Forelimb muscle (tissue), 1 donor: ENCODE measurements at regions not wholly inside any gene's neighbourhood (a gene's known extent, or its start where the extent isn't known, plus 50 kb on each side); places are given as distances from the start of the nearest gene placed in this dataset.

Experiments used
- DNase-seq: peaks from one replicate; pipeline ENCODE4 v3.0.0-alpha.2; 2013; ENCODE audit warnings: low read depth

- DNase-seq = no peak
These were observed 439.6 kb upstream of the REG3G start for GRCh38 chr2:78585871-78586270.

GRCh38 chr2:78586316-78586715 lies 439.2 kb upstream of the REG3G start:
- no peak for DNase-seq

- DNase-seq = no peak
These were observed 435.6 kb upstream of the REG3G start for GRCh38 chr2:78589871-78590270.

GRCh38 chr2:78592491-78592890 lies 433.0 kb upstream of the REG3G start:
- no peak for DNase-seq

- no peak for DNase-seq
These were observed 424.4 kb upstream of the REG3G start for GRCh38 chr2:78601113-78601512.

- no peak for DNase-seq
These were observed 422.6 kb upstream of the REG3G start for GRCh38 chr2:78602862-78603261.

- no peak for DNase-seq
These were observed 418.6 kb upstream of the REG3G start for GRCh38 chr2:78606895-78607294.

- DNase-seq = peak; percentile 53
These were observed 410.8 kb upstream of the REG3G start for GRCh38 chr2:78614726-78615125.

GRCh38 chr2:78615956-78616355 lies 409.5 kb upstream of the REG3G start:
- DNase-seq = no peak

- no peak for DNase-seq
These were observed 391.1 kb upstream of the REG3G start for GRCh38 chr2:78634425-78634824.

- no peak for DNase-seq
These were observed 380.6 kb upstream of the REG3G start for GRCh38 chr2:78644854-78645253.

- DNase-seq = no peak
These were observed 378.8 kb upstream of the REG3G start for GRCh38 chr2:78646533-78647364.

GRCh38 chr2:78648558-78648957 lies 376.9 kb upstream of the REG3G start:
- no peak for DNase-seq

- no peak for DNase-seq
These were observed 370.6 kb upstream of the REG3G start for GRCh38 chr2:78654941-78655340.

- DNase-seq = no peak
These were observed 348.4 kb upstream of the REG3G start for GRCh38 chr2:78676921-78677696.

GRCh38 chr2:78677774-78678173 lies 347.7 kb upstream of the REG3G start:
- no peak for DNase-seq

- DNase-seq = no peak
These were observed 344.1 kb upstream of the REG3G start for GRCh38 chr2:78681386-78681785.

GRCh38 chr2:78682781-78683180 lies 342.7 kb upstream of the REG3G start:
- DNase-seq = no peak

GRCh38 chr2:78686625-78687153 lies 338.8 kb upstream of the REG3G start:
- no peak for DNase-seq

GRCh38 chr2:78699696-78700095 lies 325.8 kb upstream of the REG3G start:
- no peak for DNase-seq

GRCh38 chr2:78701546-78701945 lies 324.0 kb upstream of the REG3G start:
- no peak for DNase-seq

GRCh38 chr2:78707776-78708386 lies 317.6 kb upstream of the REG3G start:
- no peak for DNase-seq
